ENCODE measurements at regions not wholly inside any gene's neighbourhood (a gene's known extent, or its start where the extent isn't known, plus 50 kb on each side); places are given as distances from the start of the nearest gene placed in this dataset.

GRCh38 chr12:89258240-89258969, 93.9 kb downstream of the DUSP6 start:
- no peaks in the 10 kb centered on the region for H3K9me3 ChIP-seq
- H3K4me3 ChIP-seq: no peak overlapping the region
- no peak for FAIRE-seq
- TF ChIP-seq EP300 (IDR thresholded peaks at IDR 0.05) (no peak), FOXS1 (CRISPR knock-in tag; IDR thresholded peaks at IDR 0.05) (no peak), NFE2L2 (conservative IDR thresholded peaks at IDR 0.05; ENCODE audit: low read length) (no peak), CBX8 (IDR thresholded peaks at IDR 0.05) (no peak), ZC3H11A (IDR thresholded peaks at IDR 0.05) (no peak), HEYL (CRISPR knock-in tag; IDR thresholded peaks at IDR 0.05) (no peak), MYC (IDR thresholded peaks at IDR 0.05; ENCODE audit: borderline replicate concordance, low read length) (no peak)
- 39% methylated on average over 5 of the region's 5 CpGs for WGBS (ENCODE audit: missing lambda C conversion rate)
- POLR2A ChIA-PET: no interaction called here
- CTCF ChIA-PET: no interaction called here
- no peak for ATAC-seq
- no peaks in the 10 kb centered on the region for H3K4me1 ChIP-seq
- no peak overlapping the region for H3K4me2 ChIP-seq
- H3K27ac ChIP-seq: no peak overlapping the region
- no peak for DNase-seq (ENCODE audit: low read depth in 1 of 2, low spot score in 1 of 2)

DNA sequence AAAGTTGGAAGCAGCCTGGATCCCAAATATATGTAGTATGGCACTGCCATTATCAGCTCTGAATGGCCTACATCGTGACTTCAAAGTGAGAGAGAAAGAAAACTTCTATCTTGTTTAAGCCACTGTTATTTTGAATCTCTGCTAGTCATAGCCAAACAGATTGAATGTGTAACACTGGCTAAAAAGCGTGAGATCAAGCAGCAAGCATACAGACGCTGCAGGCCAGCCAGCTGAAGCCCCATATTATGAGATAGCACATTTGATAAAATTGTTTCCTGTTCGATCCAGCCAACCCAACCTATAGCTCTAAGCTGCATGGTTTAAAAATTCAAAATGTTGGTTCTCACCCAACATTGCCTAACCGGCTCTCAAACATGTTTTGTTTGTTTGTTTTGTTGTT, 95.0 kb downstream of the DUSP6 start:
- ATAC-seq (no peak), DNase-seq (ENCODE audit: low read depth in 1 of 2, low spot score in 1 of 2) (no peak), FAIRE-seq (no peak)
- ChIA-PET CTCF (no interaction called here), POLR2A (no interaction called here)
- TF ChIP-seq CHD4 (IDR thresholded peaks at IDR 0.05; ENCODE audit: borderline replicate concordance) (no peak), HOXA7 (CRISPR knock-in tag; IDR thresholded peaks at IDR 0.05) (no peak), BCL3 (IDR thresholded peaks at IDR 0.05) (no peak), FOSL2 (IDR thresholded peaks at IDR 0.05) (no peak), FOSL2 (CRISPR knock-in tag; IDR thresholded peaks at IDR 0.05) (no peak), TP53 (CRISPR knock-in tag; IDR thresholded peaks at IDR 0.05) (no peak), PHF8 (IDR thresholded peaks at IDR 0.05; ENCODE audit: borderline replicate concordance, low read depth) (no peak), SMC3 (IDR thresholded peaks at IDR 0.05) (no peak)
- no peak overlapping the region for H3K27ac ChIP-seq
- WGBS (ENCODE audit: missing lambda C conversion rate): 47% methylated on average over 5 of the region's 5 CpGs
- H3K4me2 ChIP-seq: no peak overlapping the region
- H3K4me3 ChIP-seq: no peak overlapping the region
- H3K9me3 ChIP-seq: no peaks in the 10 kb centered on the region
- H3K4me1 ChIP-seq: no peaks in the 10 kb centered on the region

DNA sequence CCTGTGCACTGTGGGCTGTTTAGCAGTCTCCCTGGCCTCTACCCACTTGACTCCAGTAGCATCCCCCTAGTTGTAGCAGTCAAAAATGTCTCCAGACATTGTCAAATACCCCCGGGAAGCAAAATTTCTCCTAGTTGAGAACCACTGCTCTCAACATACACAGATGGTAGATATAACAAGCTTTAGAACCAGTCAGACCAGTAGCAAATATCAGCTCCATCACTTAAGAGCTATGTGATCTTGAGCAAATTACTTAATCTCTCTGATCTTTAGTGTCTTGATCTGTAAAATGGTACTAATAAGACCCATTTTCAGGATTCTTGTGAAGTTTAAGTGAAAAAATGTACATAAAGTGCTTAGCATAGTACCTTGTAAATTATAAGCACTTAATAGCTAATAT, 96.2 kb downstream of the DUSP6 start:
- Histone ChIP-seq H3K4me1 (no peaks in the 10 kb centered on the region), H3K27ac (no peak overlapping the region), H3K9me3 (no peaks in the 10 kb centered on the region), H3K4me2 (no peak overlapping the region), H3K4me3 (no peak overlapping the region)
- no peak for ATAC-seq
- WGBS (ENCODE audit: missing lambda C conversion rate): 83% methylated on average over 1 of the region's 1 CpG
- TF ChIP-seq PHF8 (IDR thresholded peaks at IDR 0.05; ENCODE audit: borderline replicate concordance, low read depth) (no peak), FOSB (CRISPR knock-in tag; IDR thresholded peaks at IDR 0.05) (no peak), RCOR1 (IDR thresholded peaks at IDR 0.05; ENCODE audit: low read depth, low read length) (no peak), EP300 (IDR thresholded peaks at IDR 0.05) (no peak), HMGXB4 (CRISPR knock-in tag; IDR thresholded peaks at IDR 0.05; ENCODE audit: borderline replicate concordance) (no peak), NPAS2 (CRISPR knock-in tag; IDR thresholded peaks at IDR 0.05; ENCODE audit: borderline replicate concordance) (no peak), HES2 (IDR thresholded peaks at IDR 0.05) (no peak), RAD21 (conservative IDR thresholded peaks at IDR 0.05 in 1 of 2, IDR thresholded peaks at IDR 0.05 in 1 of 2) (no peak), ZFP36 (IDR thresholded peaks at IDR 0.05; ENCODE audit: borderline replicate concordance, partially characterized antibody) (no peak), EHMT2 (IDR thresholded peaks at IDR 0.05; ENCODE audit: low read depth) (no peak), CBX8 (IDR thresholded peaks at IDR 0.05) (no peak)
- TF ChIP-seq, protein P1, sequence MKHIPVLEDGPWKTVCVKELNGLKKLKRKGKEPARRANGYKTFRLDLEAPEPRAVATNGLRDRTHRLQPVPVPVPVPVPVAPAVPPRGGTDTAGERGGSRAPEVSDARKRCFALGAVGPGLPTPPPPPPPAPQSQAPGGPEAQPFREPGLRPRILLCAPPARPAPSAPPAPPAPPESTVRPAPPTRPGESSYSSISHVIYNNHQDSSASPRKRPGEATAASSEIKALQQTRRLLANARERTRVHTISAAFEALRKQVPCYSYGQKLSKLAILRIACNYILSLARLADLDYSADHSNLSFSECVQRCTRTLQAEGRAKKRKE (CRISPR knock-in tag; IDR thresholded peaks at IDR 0.05; ENCODE audit: low read depth): no peak
- TF ChIP-seq, protein P2, sequence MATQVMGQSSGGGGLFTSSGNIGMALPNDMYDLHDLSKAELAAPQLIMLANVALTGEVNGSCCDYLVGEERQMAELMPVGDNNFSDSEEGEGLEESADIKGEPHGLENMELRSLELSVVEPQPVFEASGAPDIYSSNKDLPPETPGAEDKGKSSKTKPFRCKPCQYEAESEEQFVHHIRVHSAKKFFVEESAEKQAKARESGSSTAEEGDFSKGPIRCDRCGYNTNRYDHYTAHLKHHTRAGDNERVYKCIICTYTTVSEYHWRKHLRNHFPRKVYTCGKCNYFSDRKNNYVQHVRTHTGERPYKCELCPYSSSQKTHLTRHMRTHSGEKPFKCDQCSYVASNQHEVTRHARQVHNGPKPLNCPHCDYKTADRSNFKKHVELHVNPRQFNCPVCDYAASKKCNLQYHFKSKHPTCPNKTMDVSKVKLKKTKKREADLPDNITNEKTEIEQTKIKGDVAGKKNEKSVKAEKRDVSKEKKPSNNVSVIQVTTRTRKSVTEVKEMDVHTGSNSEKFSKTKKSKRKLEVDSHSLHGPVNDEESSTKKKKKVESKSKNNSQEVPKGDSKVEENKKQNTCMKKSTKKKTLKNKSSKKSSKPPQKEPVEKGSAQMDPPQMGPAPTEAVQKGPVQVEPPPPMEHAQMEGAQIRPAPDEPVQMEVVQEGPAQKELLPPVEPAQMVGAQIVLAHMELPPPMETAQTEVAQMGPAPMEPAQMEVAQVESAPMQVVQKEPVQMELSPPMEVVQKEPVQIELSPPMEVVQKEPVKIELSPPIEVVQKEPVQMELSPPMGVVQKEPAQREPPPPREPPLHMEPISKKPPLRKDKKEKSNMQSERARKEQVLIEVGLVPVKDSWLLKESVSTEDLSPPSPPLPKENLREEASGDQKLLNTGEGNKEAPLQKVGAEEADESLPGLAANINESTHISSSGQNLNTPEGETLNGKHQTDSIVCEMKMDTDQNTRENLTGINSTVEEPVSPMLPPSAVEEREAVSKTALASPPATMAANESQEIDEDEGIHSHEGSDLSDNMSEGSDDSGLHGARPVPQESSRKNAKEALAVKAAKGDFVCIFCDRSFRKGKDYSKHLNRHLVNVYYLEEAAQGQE (IDR thresholded peaks at IDR 0.05): no peak
- FAIRE-seq: no peak
- DNase-seq (ENCODE audit: low read depth in 1 of 2, low spot score in 1 of 2): no peak
- CTCF ChIA-PET: no interaction called here
- POLR2A ChIA-PET: no interaction called here
